ENCODE measurements at regions not wholly inside any gene's neighbourhood (a gene's known extent, or its start where the extent isn't known, plus 50 kb on each side); places are given as distances from the start of the nearest gene placed in this dataset.

- peaks cover 40% of the 10 kb centered on the region; the same call in 1 of the 2 replicates for H3K27me3 ChIP-seq (ENCODE audit: insufficient read depth, low read length)
- ATAC-seq (no peak), DNase-seq (ENCODE audit: low read depth, low spot score) (no peak)
- POLR2A ChIA-PET = no interaction called here
- CTCF ChIA-PET = interaction anchor here (1.4 kb wide), 1 partner anchor 15 kb away, joined by 3 read pairs; no protein-coding TSS in a partner anchor
- no peak overlapping the region for H3K4me2 ChIP-seq (ENCODE audit: low read length)
- intact Hi-C loops (cut with micrococcal nuclease) = no loop called here
- H3K27ac ChIP-seq (ENCODE audit: low read depth, low read length) = no peak overlapping the region
- no peak for TF ChIP-seq POLR2AphosphoS5 (IDR thresholded peaks at IDR 0.05; ENCODE audit: low read depth, low read length)
- no peak for TF ChIP-seq TCF7L2 (IDR thresholded peaks at IDR 0.05; ENCODE audit: borderline replicate concordance, extremely low read depth, insufficient read depth, insufficient read length)
- TF ChIP-seq CTCF (IDR thresholded peaks at IDR 0.05 in 2 of 3, conservative IDR thresholded peaks at IDR 0.05 in 1 of 3; ENCODE audit: borderline replicate concordance in 1 of 3, insufficient read depth in 1 of 3, low read depth in 2 of 3, low read length in 2 of 3) = no peak
- no peak for TF ChIP-seq CEBPB (IDR thresholded peaks at IDR 0.05; ENCODE audit: low read depth)
- no peaks in the 10 kb centered on the region for H3K9me3 ChIP-seq (ENCODE audit: control insufficient read depth in 1 of 2, insufficient read depth in 1 of 2, low read depth in 1 of 2, low read length in 2 of 2)
- H2AFZ ChIP-seq (ENCODE audit: low read depth, low read length, poor library complexity, severe bottlenecking) = no peak overlapping the region
- RAD21 ChIA-PET (ENCODE audit: low non-redundant PET in 1 of 2, low total read pairs in 2 of 2, uncharacterized antibody in 2 of 2, unreplicated experiment in 2 of 2) = no interaction called here
- H3K9ac ChIP-seq (ENCODE audit: low read length) = no peak overlapping the region
- H3K36me3 ChIP-seq (ENCODE audit: control insufficient read depth in 1 of 2, insufficient read depth in 2 of 2, low read length in 2 of 2) = no peaks in the 10 kb centered on the region
- no peak overlapping the region for H3K4me3 ChIP-seq (replicated peaks in 1 of 2; ENCODE audit: low read depth in 1 of 2, low read length in 2 of 2)
- no peaks in the 10 kb centered on the region for H3K79me2 ChIP-seq (ENCODE audit: insufficient read depth, low read length)
- H3K4me1 ChIP-seq (ENCODE audit: control insufficient read depth in 1 of 2, insufficient read depth in 2 of 2, low read length in 2 of 2) = no peaks in the 10 kb centered on the region
- no peaks in the 10 kb centered on the region for H3K9me2 ChIP-seq (ENCODE audit: insufficient read depth)
- H4K20me1 ChIP-seq (ENCODE audit: insufficient read depth) = no peaks in the 10 kb centered on the region
- no TSS peak for BruUV-seq (replicated peaks)
These were observed 145.5 kb downstream of the SQOR start for GRCh38 chr15:45780352-45780751.

- H3K9ac ChIP-seq (ENCODE audit: low read length) = no peak overlapping the region
- no peak overlapping the region for H3K4me3 ChIP-seq (replicated peaks in 1 of 2; ENCODE audit: low read depth in 1 of 2, low read length in 2 of 2)
- DNase-seq (ENCODE audit: low read depth, low spot score) (no peak), ATAC-seq (no peak)
- no peaks in the 10 kb centered on the region for H3K4me1 ChIP-seq (ENCODE audit: control insufficient read depth in 1 of 2, insufficient read depth in 2 of 2, low read length in 2 of 2)
- H3K27ac ChIP-seq (ENCODE audit: low read depth, low read length) = no peak overlapping the region
- no peaks in the 10 kb centered on the region for H4K20me1 ChIP-seq (ENCODE audit: insufficient read depth)
- H3K9me2 ChIP-seq (ENCODE audit: insufficient read depth) = no peaks in the 10 kb centered on the region
- no TSS peak for BruUV-seq (replicated peaks)
- H3K27me3 ChIP-seq (ENCODE audit: insufficient read depth, low read length) = peaks cover 20% of the 10 kb centered on the region; the same call in 1 of the 2 replicates
- H2AFZ ChIP-seq (ENCODE audit: low read depth, low read length, poor library complexity, severe bottlenecking) = no peak overlapping the region
- TF ChIP-seq POLR2AphosphoS5 (IDR thresholded peaks at IDR 0.05; ENCODE audit: low read depth, low read length) (no peak), ATF3 (IDR thresholded peaks at IDR 0.05) (no peak), SIN3A (IDR thresholded peaks at IDR 0.05; ENCODE audit: low read depth) (no peak)
- ChIA-PET RAD21 (ENCODE audit: low non-redundant PET in 1 of 2, low total read pairs in 2 of 2, uncharacterized antibody in 2 of 2, unreplicated experiment in 2 of 2) (no interaction called here), POLR2A (no interaction called here), CTCF (no interaction called here)
- intact Hi-C loops (cut with micrococcal nuclease) = no loop called here
- H3K9me3 ChIP-seq (ENCODE audit: control insufficient read depth in 1 of 2, insufficient read depth in 1 of 2, low read depth in 1 of 2, low read length in 2 of 2) = no peaks in the 10 kb centered on the region
- no peaks in the 10 kb centered on the region for H3K79me2 ChIP-seq (ENCODE audit: insufficient read depth, low read length)
- no peaks in the 10 kb centered on the region for H3K36me3 ChIP-seq (ENCODE audit: control insufficient read depth in 1 of 2, insufficient read depth in 2 of 2, low read length in 2 of 2)
- no peak overlapping the region for H3K4me2 ChIP-seq (ENCODE audit: low read length)
These were observed 149.8 kb downstream of the SQOR start for GRCh38 chr15:45784656-45785055.

Data from HCT116 (cell line).